GM18502 (cell line): ENCODE measurements at regions not wholly inside any gene's neighbourhood (a gene's known extent, or its start where the extent isn't known, plus 50 kb on each side); places are given as distances from the start of the nearest gene placed in this dataset.
"Not testable (repeated sequence)": the region's sequence is repeated elsewhere in the genome, so short reads cannot be mapped to it uniquely, and the experiment has no call there.

ENCODE experiments used
- ATAC-seq: cut with Tn5 transposase; IDR thresholded peaks from one replicate; pipeline ENCODE4 v1.9.1; 2021; ENCODE audit warnings: mild to moderate bottlenecking; ENCODE audit not compliant: unreplicated experiment, poor library complexity

- ATAC-seq, result no peak
Measured at GRCh38 chr3:186454881-186455703, 89.1 kb downstream of the CRYGS start.

GRCh38 chr3:186453531-186453930 lies 90.6 kb downstream of the CRYGS start:
- no peak for ATAC-seq

GRCh38 chr3:186452517-186452916 lies 90.5 kb upstream of the DGKG start:
- ATAC-seq, result no peak

GRCh38 chr3:186451371-186451770 lies 89.3 kb upstream of the DGKG start:
- ATAC-seq, result no peak

GRCh38 chr3:186444974-186445373 lies 82.9 kb upstream of the DGKG start:
- ATAC-seq, result no peak

GRCh38 chr3:186444288-186444687 lies 82.3 kb upstream of the DGKG start:
- ATAC-seq, result no peak

GRCh38 chr3:186442979-186443378 lies 80.9 kb upstream of the DGKG start:
- not testable (repeated sequence) for ATAC-seq

GRCh38 chr3:186442162-186442561 lies 80.1 kb upstream of the DGKG start:
- ATAC-seq, result no peak

GRCh38 chr3:186440891-186441290 lies 78.9 kb upstream of the DGKG start:
- ATAC-seq, result no peak

- ATAC-seq, result no peak
Measured at GRCh38 chr3:186439725-186440124, 77.7 kb upstream of the DGKG start.

- not testable (repeated sequence) for ATAC-seq
Measured at GRCh38 chr3:186435332-186435731, 73.3 kb upstream of the DGKG start.

GRCh38 chr3:186432944-186433732 lies 71.1 kb upstream of the DGKG start:
- no peak for ATAC-seq

GRCh38 chr3:186432189-186432588 lies 70.2 kb upstream of the DGKG start:
- ATAC-seq, result no peak

GRCh38 chr3:186427627-186428281 lies 65.7 kb upstream of the DGKG start:
- no peak for ATAC-seq

- no peak for ATAC-seq
Measured at GRCh38 chr3:186425788-186426730, 64.0 kb upstream of the DGKG start.

- no peak for ATAC-seq
Measured at GRCh38 chr3:186421946-186422345, 59.9 kb upstream of the DGKG start.

GRCh38 chr3:186418671-186419145 lies 56.7 kb upstream of the DGKG start:
- ATAC-seq, result no peak

- no peak for ATAC-seq
Measured at GRCh38 chr3:186417791-186418190, 55.8 kb upstream of the DGKG start.

GRCh38 chr3:186414735-186415419 lies 52.8 kb upstream of the DGKG start:
- no peak for ATAC-seq
